IMR-90 (cell line): ENCODE measurements at regions not wholly inside any gene's neighbourhood (a gene's known extent, or its start where the extent isn't known, plus 50 kb on each side); places are given as distances from the start of the nearest gene placed in this dataset.
A peak's percentile ranks its signal among the peaks of the same experiment; 100 is the strongest.

Source experiments
- ATAC-seq: fragments of 200-7000 bp; cut with Tn5 transposase; 2 replicates; pipeline ENCODE4 v1.9.1; 2020; ENCODE audit warnings: low read depth, mild to moderate bottlenecking, moderate library complexity
- BruUV-seq: library from RNA; stranded (reverse); fragments of 400-500 nt; replicated peaks from 2 replicates; lab custom pipeline; 2021; lab: Mats Ljungman, UMichigan
- CTCF ChIA-PET: fragments of 300-600 bp; formaldehyde crosslinking; extraction: SDS; loops from one replicate; lab custom pipeline; 2021; ENCODE audit warnings: antibody characterized with exemption; lab: Yijun Ruan, JAX
- POLR2A ChIA-PET: fragments of 300-600 bp; sonication (Branson Sonifier 250); formaldehyde crosslinking; loops from one replicate; lab custom pipeline; 2022; ENCODE audit warnings: antibody characterized with exemption; ENCODE audit not compliant: unreplicated experiment; lab: Charles Lee
- DNase-seq: peaks from one replicate; pipeline ENCODE4 v3.0.0; 2013
- H2AFZ ChIP-seq: replicated peaks from 2 replicates; pipeline ENCODE3; 2013; ENCODE audit warnings: low read length, mild to moderate bottlenecking; ENCODE audit not compliant: poor library complexity
- H2AK5ac ChIP-seq: 2 replicates; pipeline ENCODE4 v1.6.1; 2013; ENCODE audit warnings: low read depth, low read length, inconsistent platforms
- H2AK9ac ChIP-seq: replicated peaks from 2 replicates; pipeline ENCODE3; 2013; ENCODE audit warnings: mild to moderate bottlenecking, low read depth, low read length, moderate library complexity; ENCODE audit not compliant: poor library complexity
- H2BK120ac ChIP-seq: 2 replicates; pipeline ENCODE4 v1.6.1; 2013; ENCODE audit warnings: low read depth, low read length, inconsistent platforms
- H2BK15ac ChIP-seq: 3 replicates; pipeline ENCODE4 v1.6.1; 2013; ENCODE audit warnings: low read depth, low read length, inconsistent platforms
- H2BK20ac ChIP-seq: 2 replicates; pipeline ENCODE4 v1.6.1; 2013; ENCODE audit warnings: low read depth, mild to moderate bottlenecking, inconsistent platforms, low read length, moderate library complexity
- H2BK5ac ChIP-seq: 2 replicates; pipeline ENCODE4 v1.6.1; 2013; ENCODE audit warnings: mild to moderate bottlenecking, low read depth, low read length, inconsistent platforms; ENCODE audit not compliant: poor library complexity, severe bottlenecking
- H3K14ac ChIP-seq: replicated peaks from 2 replicates; pipeline ENCODE4 v1.6.1; 2013; ENCODE audit warnings: low read depth, low read length, inconsistent platforms
- H3K18ac ChIP-seq: 2 replicates; pipeline ENCODE4 v1.6.1; 2013; ENCODE audit warnings: low read depth, low read length, control low read depth
- H3K23ac ChIP-seq: 2 replicates; pipeline ENCODE4 v1.6.1; 2013; ENCODE audit warnings: low read depth, low read length, inconsistent platforms
- H3K27ac ChIP-seq: 2 replicates; pipeline ENCODE4 v1.5.1; 2013; ENCODE audit warnings: mild to moderate bottlenecking, control low read depth, low read length; ENCODE audit not compliant: insufficient read depth
- H3K27me3 ChIP-seq: 2 replicates; pipeline ENCODE4 v1.6.1; 2013; ENCODE audit warnings: low read length; ENCODE audit not compliant: control insufficient read depth, insufficient read depth
- H3K36me3 ChIP-seq: 2 replicates; pipeline ENCODE4 v1.6.1; 2013; ENCODE audit warnings: low read length, mixed read lengths; ENCODE audit not compliant: control insufficient read depth, insufficient read depth
- H3K4ac ChIP-seq: 2 replicates; pipeline ENCODE4 v1.6.1; 2013; ENCODE audit warnings: low read depth, low read length, inconsistent platforms
- H3K4me1 ChIP-seq: 2 replicates; pipeline ENCODE4 v1.6.1; 2013; ENCODE audit warnings: low read length, mixed read lengths; ENCODE audit not compliant: control insufficient read depth, insufficient read depth
- H3K4me2 ChIP-seq: 2 replicates; pipeline ENCODE4 v1.6.1; 2013; ENCODE audit warnings: low read depth, mild to moderate bottlenecking, control low read depth, low read length, moderate library complexity
- H3K4me3 ChIP-seq: 2 replicates; pipeline ENCODE4 v1.5.1; 2013; ENCODE audit warnings: low read depth, mild to moderate bottlenecking, control low read depth, low read length, moderate library complexity; ENCODE audit not compliant: insufficient read depth
- H3K56ac ChIP-seq: 2 replicates; pipeline ENCODE4 v1.6.1; 2013; ENCODE audit warnings: low read length, inconsistent platforms; ENCODE audit not compliant: insufficient read depth; ENCODE audit errors: extremely low read depth
- H3K79me1 ChIP-seq, 2 experiments: 2 replicates each; pipeline ENCODE4 v1.6.1; 2013; ENCODE audit warnings: low read length in 2 of 2, inconsistent platforms in 1 of 2, low read depth in 1 of 2
- H3K9ac ChIP-seq: 2 replicates; pipeline ENCODE4 v1.6.1; 2013; ENCODE audit warnings: low read depth, low read length, control low read depth
- H3K9me1 ChIP-seq: 2 replicates; pipeline ENCODE4 v1.6.1; 2013; ENCODE audit warnings: low read length, inconsistent platforms; ENCODE audit not compliant: insufficient read depth
- H3K9me3 ChIP-seq: 2 replicates; pipeline ENCODE4 v1.6.1; 2013; ENCODE audit warnings: low read length; ENCODE audit not compliant: control insufficient read depth, insufficient read depth
- H4K20me1 ChIP-seq: 2 replicates; pipeline ENCODE4 v1.6.1; 2013; ENCODE audit warnings: low read length, inconsistent platforms; ENCODE audit not compliant: insufficient read depth
- H4K5ac ChIP-seq: 2 replicates; pipeline ENCODE4 v1.6.1; 2013; ENCODE audit warnings: mild to moderate bottlenecking, low read depth, low read length, control low read depth
- H4K8ac ChIP-seq, 2 experiments: 2 replicates each; pipeline ENCODE4 v1.6.1; 2013; ENCODE audit warnings: low read depth in 2 of 2, low read length in 2 of 2, control low read depth in 1 of 2, inconsistent platforms in 1 of 2
- H4K91ac ChIP-seq: 2 replicates; pipeline ENCODE4 v1.6.1; 2013; ENCODE audit warnings: low read depth, low read length, inconsistent platforms; ENCODE audit not compliant: insufficient read depth
- BHLHE40 ChIP-seq: fragments of 150-350 bp; IDR thresholded peaks from 2 replicates; pipeline ENCODE4 v1.6.1; 2016; ENCODE audit warnings: mild to moderate bottlenecking, low read depth, low read length
- CEBPB ChIP-seq: IDR thresholded peaks from 2 replicates; pipeline ENCODE4 v1.6.1; 2012; ENCODE audit warnings: low read depth, low read length, improper control_type of control experiment
- CHD1 ChIP-seq: IDR thresholded peaks from 2 replicates; pipeline ENCODE4 v1.6.1; 2012; ENCODE audit warnings: low read depth, low read length, improper control_type of control experiment
- ELK1 ChIP-seq: fragments of 150-350 bp; IDR thresholded peaks from 2 replicates; pipeline ENCODE4 v1.6.1; 2016; ENCODE audit warnings: low read depth, mild to moderate bottlenecking, low read length, moderate library complexity, borderline replicate concordance
- FOS ChIP-seq: fragments of 150-350 bp; IDR thresholded peaks from 2 replicates; pipeline ENCODE4 v1.6.1; 2016; ENCODE audit warnings: low read depth, low read length
- MXI1 ChIP-seq: IDR thresholded peaks from 2 replicates; pipeline ENCODE4 v1.6.1; 2012; ENCODE audit warnings: low read depth, mild to moderate bottlenecking, low read length, moderate library complexity, borderline replicate concordance
- POLR2A ChIP-seq: IDR thresholded peaks from 2 replicates; pipeline ENCODE4 v1.6.1; 2012; ENCODE audit warnings: mild to moderate bottlenecking, low read depth, low read length
- RAD21 ChIP-seq: IDR thresholded peaks from 2 replicates; pipeline ENCODE4 v1.6.1; 2012; ENCODE audit warnings: low read length, improper control_type of control experiment
- RCOR1 ChIP-seq: IDR thresholded peaks from 2 replicates; pipeline ENCODE4 v1.6.1; 2012; ENCODE audit warnings: mild to moderate bottlenecking, low read length, improper control_type of control experiment; ENCODE audit not compliant: insufficient replicate concordance
- RFX5 ChIP-seq: IDR thresholded peaks from 2 replicates; pipeline ENCODE4 v1.8.0; 2012; ENCODE audit warnings: low read depth, mild to moderate bottlenecking, low read length, moderate library complexity
- WGBS, 2 experiments: methylation state at CpG; one replicate each; pipeline versions ENCODE4 v1.1.5 to v1.1.7; 2013; ENCODE audit warnings: missing lambda C conversion rate in 2 of 2; ENCODE audit not compliant: insufficient read length in 1 of 2; ENCODE audit errors: extremely low coverage in 2 of 2; 5-methylcytosine and 5-hydroxymethylcytosine counted together
- dilution Hi-C: fragments of 300-500 bp; cut with HindIII; formaldehyde crosslinking; loops from one replicate; pipeline ENCODE4 v1.14.3; 2018; ENCODE audit warnings: low sequenced_read_pairs; ENCODE audit not compliant: unreplicated experiment
- in situ Hi-C: fragments of 300-500 bp; cut with MboI; formaldehyde crosslinking; loops from 3 replicates; pipeline ENCODE4 v1.14.3; 2019; ENCODE audit warnings: low sequenced_read_pairs, inconsistent platforms, mixed read lengths
- intact Hi-C: fragments of 100-400 bp; cut with micrococcal nuclease; formaldehyde crosslinking; loops from 2 replicates; pipeline ENCODE4 v1.10.0; 2022
- TF ChIP-seq, protein P1 (sequence below): fragments of 150-350 bp; IDR thresholded peaks from 2 replicates; pipeline ENCODE4 v1.6.1; 2017; ENCODE audit warnings: mild to moderate bottlenecking, antibody characterized with exemption, low read length, low read depth
- TF ChIP-seq, protein P2 (sequence below): conservative IDR thresholded peaks from 2 replicates; pipeline ENCODE4 v1.5.1; 2012; ENCODE audit warnings: mild to moderate bottlenecking, low read depth, low read length, improper control_type of control experiment

- no peak overlapping the region for H2AK5ac ChIP-seq
- no peak overlapping the region for H3K18ac ChIP-seq
- no peaks in the 10 kb centered on the region for H3K27me3 ChIP-seq
- no peaks in the 10 kb centered on the region for H3K79me1 ChIP-seq
- no CpG with 5 or more reads among the region's 8 CpGs for WGBS, 2 experiments
- no peak overlapping the region for H3K4me2 ChIP-seq
- intact Hi-C loops (no loop called here), dilution Hi-C loops (no loop called here), in situ Hi-C loops (no loop called here)
- no TSS peak for BruUV-seq
- H3K23ac ChIP-seq, result no peak overlapping the region
- no peak overlapping the region for H2BK5ac ChIP-seq
- POLR2A ChIA-PET, result no interaction called here
- H2AFZ ChIP-seq, result no peak overlapping the region
- no peak overlapping the region for H3K56ac ChIP-seq
- ATAC-seq, result no peak
- no peaks in the 10 kb centered on the region for H3K36me3 ChIP-seq
- DNase-seq, result no peak
- H3K9me1 ChIP-seq, result no peaks in the 10 kb centered on the region; the same call in 1 of the 2 replicates
- H4K8ac ChIP-seq, result no peak overlapping the region
- no peak overlapping the region for H2AK9ac ChIP-seq
- no peak overlapping the region for H3K9ac ChIP-seq
- H2BK120ac ChIP-seq, result no peak overlapping the region
- H3K27ac ChIP-seq, result no peak overlapping the region
- H3K9me3 ChIP-seq, result peaks cover 2% of the 10 kb centered on the region; the same call in 1 of the 2 replicates
- CTCF ChIA-PET, result no interaction called here
- H2BK15ac ChIP-seq, result no peak overlapping the region
- no peak overlapping the region for H3K4ac ChIP-seq
- no peak for TF ChIP-seq POLR2A
- TF ChIP-seq RFX5, result no peak
- no peak for TF ChIP-seq BHLHE40
- no peak for TF ChIP-seq CHD1
- TF ChIP-seq RCOR1, result no peak
- TF ChIP-seq, protein P1, sequence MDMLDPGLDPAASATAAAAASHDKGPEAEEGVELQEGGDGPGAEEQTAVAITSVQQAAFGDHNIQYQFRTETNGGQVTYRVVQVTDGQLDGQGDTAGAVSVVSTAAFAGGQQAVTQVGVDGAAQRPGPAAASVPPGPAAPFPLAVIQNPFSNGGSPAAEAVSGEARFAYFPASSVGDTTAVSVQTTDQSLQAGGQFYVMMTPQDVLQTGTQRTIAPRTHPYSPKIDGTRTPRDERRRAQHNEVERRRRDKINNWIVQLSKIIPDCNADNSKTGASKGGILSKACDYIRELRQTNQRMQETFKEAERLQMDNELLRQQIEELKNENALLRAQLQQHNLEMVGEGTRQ, result no peak
- TF ChIP-seq, protein P2, sequence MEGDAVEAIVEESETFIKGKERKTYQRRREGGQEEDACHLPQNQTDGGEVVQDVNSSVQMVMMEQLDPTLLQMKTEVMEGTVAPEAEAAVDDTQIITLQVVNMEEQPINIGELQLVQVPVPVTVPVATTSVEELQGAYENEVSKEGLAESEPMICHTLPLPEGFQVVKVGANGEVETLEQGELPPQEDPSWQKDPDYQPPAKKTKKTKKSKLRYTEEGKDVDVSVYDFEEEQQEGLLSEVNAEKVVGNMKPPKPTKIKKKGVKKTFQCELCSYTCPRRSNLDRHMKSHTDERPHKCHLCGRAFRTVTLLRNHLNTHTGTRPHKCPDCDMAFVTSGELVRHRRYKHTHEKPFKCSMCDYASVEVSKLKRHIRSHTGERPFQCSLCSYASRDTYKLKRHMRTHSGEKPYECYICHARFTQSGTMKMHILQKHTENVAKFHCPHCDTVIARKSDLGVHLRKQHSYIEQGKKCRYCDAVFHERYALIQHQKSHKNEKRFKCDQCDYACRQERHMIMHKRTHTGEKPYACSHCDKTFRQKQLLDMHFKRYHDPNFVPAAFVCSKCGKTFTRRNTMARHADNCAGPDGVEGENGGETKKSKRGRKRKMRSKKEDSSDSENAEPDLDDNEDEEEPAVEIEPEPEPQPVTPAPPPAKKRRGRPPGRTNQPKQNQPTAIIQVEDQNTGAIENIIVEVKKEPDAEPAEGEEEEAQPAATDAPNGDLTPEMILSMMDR, result no peak
- no peak for TF ChIP-seq FOS
- no peak for TF ChIP-seq CEBPB
- no peak for TF ChIP-seq RAD21
- TF ChIP-seq MXI1, result no peak
- TF ChIP-seq ELK1, result no peak
- H3K4me3 ChIP-seq, result no peak overlapping the region
- 0 out of 2 replicates have a peak overlapping the region, but pooled peaks have one; percentile 6 for H2BK20ac ChIP-seq
- H3K4me1 ChIP-seq, result peaks cover 4% of the 10 kb centered on the region; the same call in 1 of the 2 replicates
- no peak overlapping the region for H4K5ac ChIP-seq
- no peak overlapping the region for H3K14ac ChIP-seq
- no peaks in the 10 kb centered on the region for H4K20me1 ChIP-seq
- H4K91ac ChIP-seq, result no peak overlapping the region
These were observed 57.3 kb upstream of the CCDC190 start for GRCh38 chr1:162918151-162918754.
